Cardiac septum (tissue), 1 donor: ENCODE measurements at regions not wholly inside any gene's neighbourhood (a gene's known extent, or its start where the extent isn't known, plus 50 kb on each side); places are given as distances from the start of the nearest gene placed in this dataset.
"Not testable (repeated sequence)": the region's sequence is repeated elsewhere in the genome, so short reads cannot be mapped to it uniquely, and the experiment has no call there.

Source experiments
- DNase-seq: peaks from one replicate; pipeline ENCODE4 v3.0.0-alpha.2; 2020; ENCODE audit warnings: low spot score
- intact Hi-C: fragments of 100-400 bp; cut with DNase I; formaldehyde crosslinking; loops from one replicate; pipeline ENCODE4 v1.14.0; 2022
- donor health status: DM: no; HTN: no; CAD: no.

DNA sequence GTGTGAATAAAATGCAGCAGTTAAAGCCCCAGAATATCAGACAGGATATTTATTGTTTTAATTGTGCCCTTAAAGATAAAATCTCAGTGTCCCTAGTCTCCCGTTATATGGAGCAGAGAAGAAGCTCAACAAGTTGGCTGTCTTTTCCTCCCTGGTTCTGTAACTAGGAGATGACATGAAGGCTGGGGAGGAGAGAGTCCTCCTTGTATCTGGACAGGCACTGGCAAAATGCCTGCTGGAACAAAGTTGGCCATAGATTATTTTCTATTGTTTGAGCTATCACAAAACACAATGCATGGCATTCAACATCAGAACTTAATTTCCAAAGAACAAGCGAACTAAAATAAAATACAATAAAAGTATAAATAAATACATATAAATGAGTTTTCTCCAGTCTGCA, 694.9 kb upstream of the KCND2 start:
- DNase-seq: no peak
- intact Hi-C loops: no loop called here

DNA sequence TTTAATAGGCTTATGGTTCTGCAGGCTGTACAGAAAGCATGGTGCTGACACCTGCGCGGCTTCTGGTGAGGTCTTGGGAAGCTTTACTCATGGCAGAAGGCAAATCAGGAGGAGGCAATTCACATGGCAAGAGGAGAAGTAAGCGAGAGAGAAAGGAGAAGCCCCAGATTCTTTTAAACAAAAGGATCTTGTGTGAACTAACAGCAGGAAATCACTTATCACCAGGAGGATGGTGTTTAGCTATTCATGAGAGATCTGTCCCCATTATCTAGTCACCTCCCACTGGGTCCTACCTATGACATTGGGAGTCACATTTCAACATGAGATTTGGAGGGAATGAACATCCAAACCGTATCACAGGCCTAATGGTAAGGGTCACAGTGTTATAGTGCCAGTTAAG, 678.0 kb upstream of the KCND2 start:
- intact Hi-C loops: no loop called here
- no peak for DNase-seq

DNA sequence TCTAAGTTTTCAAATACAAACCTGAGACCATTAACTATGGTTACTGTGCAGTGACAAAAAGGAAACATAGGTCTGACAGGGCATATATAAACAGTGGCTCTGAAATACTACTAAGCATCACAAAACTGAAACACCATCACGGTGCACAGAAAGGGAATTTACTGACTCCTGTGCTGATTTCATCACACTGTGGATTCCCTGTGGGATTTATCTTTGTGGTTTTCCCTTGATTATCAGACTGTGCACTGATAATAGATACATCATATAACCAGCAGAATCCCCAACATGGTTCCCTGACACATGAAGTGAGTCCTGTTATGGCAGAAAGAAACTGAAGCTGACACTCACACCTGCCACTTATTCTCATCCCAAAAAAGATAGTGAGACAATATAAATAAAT, 676.3 kb upstream of the KCND2 start:
- no peak for DNase-seq
- intact Hi-C loops: no loop called here

DNA sequence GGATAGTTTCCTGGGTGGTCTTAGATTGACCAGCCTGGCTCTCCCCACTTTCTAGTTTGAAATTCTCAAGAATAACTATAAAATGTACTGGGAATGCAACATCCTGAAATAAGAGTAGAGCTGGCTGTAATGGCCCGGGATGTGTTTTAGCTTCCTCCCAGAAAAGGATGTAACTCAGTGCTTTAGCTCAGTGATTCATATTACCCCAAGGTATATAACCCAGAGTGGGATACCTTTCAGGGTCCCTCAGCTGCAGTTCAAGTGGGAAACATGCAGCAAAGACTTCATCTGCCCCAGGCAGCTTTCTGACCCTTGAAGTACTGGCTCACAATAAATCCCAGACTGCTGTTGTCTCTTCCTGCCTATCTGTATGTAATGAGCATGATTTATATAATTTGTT, 666.7 kb upstream of the KCND2 start:
- intact Hi-C loops: no loop called here
- DNase-seq: no peak

DNA sequence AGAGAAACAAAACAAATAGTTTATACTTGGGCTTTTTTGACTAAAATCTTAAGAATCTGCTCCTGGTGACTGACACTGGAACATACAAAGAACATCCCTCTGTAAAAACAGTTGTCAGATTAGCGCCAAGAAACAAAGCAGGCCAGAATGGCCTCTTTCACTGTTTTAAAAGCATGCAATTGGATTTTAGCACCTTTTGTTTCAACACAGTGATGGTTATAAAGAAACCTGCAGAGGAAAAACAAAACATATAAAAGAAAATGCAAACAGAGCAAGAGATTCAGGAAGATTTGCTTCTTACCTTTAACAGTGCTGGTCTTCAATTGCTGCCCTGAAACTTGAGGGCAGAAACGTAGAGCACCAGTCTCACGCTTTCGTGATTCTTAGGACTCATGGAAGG, 652.2 kb upstream of the KCND2 start:
- intact Hi-C loops: no loop called here
- no peak for DNase-seq

DNA sequence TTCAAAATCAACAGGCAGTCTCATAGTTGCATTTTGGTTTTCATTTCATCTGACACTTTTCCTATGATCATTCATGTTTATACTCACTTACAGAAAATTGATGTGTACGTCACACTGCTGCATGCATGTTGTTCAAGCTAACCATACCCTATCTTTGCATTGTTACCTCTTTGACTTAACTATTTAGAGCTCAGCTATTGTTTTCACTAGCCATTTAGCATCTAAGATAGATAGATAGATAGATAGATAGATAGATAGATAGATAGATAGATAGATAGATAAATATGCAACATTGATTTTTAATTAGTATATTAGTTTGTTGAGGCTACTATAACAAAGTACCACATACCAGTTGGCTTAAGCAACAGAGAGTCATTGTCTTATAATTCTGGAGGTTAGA, 649.5 kb upstream of the KCND2 start:
- no peak for DNase-seq
- intact Hi-C loops: no loop called here

DNA sequence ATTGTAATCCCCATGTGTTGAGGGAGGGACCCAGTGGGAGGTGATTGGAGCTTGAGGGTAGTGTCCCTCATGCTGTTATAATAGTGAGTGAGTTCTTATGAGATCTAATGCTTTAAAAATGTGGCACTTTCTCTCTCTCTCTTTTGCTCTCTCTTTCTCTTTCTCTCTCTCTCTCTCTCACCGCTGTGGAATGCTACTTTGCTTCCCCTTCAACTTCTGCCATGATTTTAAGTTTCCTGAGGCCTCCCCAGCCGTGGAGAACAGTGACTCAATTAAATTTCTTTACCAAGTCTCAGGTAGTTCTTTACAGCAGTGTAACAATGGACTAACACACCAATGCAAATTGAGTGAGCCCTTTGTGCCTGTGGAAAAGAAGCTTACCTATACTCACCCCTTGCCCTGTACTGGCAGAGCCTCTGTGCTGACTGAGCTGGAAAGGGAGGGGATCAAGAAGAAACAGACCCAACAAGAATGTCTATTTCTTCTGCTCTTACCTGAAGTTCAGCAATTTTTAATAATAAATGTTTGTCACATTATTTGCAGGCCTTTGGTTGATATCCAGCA, 642.5 kb upstream of the KCND2 start:
- intact Hi-C loops: no loop called here
- DNase-seq: no peak

DNA sequence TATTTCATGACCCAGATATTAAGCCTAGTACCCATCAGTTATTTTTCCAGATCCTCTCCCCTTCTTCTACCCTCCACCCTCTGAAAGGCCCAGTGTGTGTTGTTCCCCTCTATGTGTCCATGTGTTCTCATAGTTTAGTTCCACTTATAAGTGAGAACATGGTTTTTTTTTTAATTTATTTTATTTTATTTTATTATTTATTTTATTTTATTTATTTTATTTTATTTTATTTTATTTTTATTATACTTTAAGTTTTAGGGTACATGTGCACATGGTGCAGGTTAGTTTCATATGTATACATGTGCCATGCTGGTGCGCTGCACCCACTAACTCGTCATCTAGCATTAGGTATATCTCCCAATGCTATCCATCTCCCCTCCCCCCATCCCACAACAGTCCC, 639.2 kb upstream of the KCND2 start:
- DNase-seq, intact Hi-C loops: not testable (repeated sequence)

DNA sequence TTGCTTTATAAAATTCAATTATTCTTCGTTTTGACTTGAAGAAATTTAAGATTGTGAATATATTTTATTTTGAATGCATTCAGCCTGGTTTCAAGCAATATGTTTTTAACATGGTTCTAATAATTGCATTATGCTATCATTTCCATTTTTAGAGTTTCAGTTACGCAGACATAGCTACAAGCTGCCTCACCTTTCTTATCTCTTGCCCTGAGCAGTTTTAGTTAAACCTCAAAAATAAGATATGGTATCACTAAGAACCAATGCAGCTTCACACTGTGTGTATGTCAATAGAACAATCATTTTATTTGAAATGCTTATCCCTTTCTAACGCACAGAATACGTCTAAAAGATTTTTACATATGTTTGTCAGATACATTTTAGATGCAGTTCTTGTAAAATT, 632.6 kb upstream of the KCND2 start:
- DNase-seq: no peak
- intact Hi-C loops: no loop called here

DNA sequence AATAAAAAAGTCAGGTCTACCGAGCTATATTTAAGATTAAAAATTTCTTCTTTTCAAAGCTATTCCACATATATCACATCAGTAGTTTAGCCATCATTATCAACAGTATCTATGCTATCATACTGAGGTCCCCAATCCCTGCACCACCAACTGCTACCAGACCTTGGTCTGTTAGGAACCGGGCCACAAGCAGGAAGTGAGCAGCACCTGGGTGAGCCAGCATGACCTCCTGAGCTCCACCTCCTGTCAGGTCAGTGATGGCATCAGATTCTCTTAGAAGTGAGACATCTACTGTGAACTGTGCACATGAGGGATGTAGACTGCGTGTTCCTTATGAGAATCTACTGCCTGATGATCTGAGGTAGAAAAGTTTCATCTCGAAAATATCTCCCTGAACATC, 632.1 kb upstream of the KCND2 start:
- peak; percentile 67 for DNase-seq
- intact Hi-C loops: no loop called here

DNA sequence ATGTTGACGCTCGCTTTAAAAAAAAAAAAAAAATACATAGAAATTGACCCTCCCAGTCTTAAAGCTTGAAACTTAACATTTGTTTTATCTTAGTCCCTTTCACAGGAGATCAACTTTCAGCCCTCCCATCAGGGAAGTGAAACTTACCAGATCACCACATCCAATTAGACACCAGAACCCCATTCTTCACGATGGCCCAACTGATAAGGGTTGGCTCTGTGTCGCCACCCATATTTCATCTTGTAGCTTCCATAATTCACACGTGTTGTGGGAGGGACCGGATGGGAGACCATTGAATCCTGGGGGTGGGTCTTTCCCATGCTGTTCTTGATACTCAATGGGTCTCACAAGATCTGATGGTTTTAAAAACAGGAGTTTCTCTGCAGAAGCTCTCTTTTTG, 629.4 kb upstream of the KCND2 start:
- intact Hi-C loops: no loop called here
- DNase-seq: no peak

DNA sequence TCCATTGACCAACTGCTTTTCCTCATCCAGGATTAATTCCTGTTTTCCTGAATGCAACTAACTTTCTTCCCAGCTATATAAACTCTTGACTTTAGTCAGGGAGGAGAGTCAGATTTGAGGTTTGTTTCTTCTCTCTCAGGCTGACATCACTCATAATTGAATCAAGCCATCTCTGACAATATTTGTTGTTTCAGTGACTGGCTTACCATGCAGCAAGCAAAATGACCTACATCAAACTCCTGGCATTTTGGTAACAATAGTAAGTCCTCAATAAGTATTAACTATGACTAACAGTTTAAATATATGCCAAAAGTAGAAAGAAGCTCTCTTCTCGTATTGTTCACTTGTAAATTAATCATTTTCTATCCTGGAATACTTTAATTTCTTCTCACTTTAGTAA, 625.7 kb upstream of the KCND2 start:
- intact Hi-C loops: no loop called here
- DNase-seq: no peak

DNA sequence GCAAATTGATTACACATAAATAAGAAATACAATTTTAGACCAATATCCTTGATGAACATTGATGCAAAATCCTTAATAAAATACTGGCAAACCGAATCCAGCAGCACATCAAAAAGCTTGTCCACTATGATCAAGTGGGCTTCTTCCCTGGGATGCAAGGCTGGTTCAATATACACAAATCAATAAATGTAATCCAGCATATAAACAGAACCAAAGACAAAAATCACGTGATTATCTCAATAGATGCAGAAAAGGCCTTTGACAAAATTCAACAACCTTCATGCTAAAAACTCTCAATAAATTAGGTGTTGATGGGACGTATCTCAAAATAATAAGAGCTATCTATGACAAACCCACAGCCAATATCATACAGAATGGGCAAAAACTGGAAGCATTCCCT, 624.2 kb upstream of the KCND2 start:
- DNase-seq, intact Hi-C loops: not testable (repeated sequence)

DNA sequence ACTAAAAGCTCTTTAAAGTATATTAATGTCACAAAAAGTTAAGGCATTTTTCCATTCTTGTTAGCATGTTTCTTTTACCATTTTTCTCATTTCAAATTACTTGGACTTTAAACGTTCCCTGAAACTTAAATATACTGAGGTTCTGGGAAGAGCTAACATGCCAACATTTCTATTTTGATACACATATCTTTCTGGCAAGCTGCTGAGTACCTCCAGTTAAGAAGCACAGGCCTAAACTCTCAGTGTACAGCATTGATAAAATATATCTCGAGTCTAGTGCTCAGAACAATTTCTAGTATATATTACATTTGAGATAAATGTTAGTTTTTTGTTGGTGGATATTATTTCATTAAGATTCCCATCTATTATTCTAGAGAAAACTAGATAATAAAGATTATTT, 612.9 kb upstream of the KCND2 start:
- intact Hi-C loops: no loop called here

DNA sequence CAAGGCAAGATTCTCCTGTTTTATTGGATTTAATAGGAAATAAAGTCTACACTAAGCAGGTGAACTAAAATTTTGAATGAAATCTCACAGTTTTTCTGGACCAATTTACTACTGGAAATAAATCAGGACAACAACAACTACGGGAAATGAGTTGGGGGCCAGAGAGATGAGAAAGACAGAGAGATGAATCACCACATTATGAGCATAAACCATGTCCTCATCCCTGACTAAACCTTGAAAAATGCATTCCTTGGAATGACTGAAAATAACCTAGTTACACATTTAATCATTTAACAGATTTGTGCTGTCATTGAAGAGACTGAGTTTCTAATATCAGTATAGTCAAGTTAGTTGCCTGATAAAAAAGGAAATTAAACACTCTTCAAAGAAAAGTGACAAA, 608.4 kb upstream of the KCND2 start:
- intact Hi-C loops: no loop called here
- DNase-seq: no peak

More for the DNA sequence above, 612.9 kb upstream of the KCND2 start:
- DNase-seq: no peak

DNA sequence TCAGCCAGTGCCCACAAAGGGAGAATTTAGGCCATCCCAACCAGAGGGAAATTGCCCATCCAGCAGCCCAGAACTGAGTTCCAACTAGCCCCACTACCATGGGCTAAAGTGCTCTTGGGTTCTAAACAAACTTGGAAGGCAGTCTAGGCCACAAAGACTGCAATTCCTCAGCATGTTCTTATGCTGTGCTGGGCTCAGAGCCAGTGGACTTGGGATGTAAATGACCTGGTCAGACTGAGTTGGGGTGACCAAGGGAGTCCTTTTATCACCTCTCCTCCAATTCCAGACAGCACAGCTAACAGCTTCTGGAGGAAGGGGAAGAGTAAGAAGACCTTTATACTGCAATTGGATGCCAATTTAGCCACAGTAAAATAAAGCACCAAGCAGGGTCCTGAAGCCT, 607.2 kb upstream of the KCND2 start:
- intact Hi-C loops: no loop called here
- no peak for DNase-seq

DNA sequence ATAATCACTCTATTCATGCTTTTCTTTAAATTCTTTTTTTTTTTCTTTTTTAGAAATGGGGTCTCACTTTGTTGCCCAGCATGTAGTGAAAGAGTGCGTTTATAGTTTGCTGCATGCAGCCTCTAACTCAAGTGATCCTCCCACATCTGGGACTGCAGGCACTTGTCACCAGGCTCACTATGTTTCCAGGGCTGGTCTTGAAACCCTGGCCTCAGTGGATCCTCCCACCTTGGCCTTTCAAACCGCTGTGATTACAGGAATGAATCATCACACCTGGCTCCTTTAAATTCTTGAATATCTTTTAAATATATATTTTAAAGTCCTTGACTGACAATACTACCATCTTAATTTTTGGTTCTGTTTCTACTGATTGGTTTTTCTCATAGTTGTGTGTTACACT, 591.6 kb upstream of the KCND2 start:
- DNase-seq: no peak

DNA sequence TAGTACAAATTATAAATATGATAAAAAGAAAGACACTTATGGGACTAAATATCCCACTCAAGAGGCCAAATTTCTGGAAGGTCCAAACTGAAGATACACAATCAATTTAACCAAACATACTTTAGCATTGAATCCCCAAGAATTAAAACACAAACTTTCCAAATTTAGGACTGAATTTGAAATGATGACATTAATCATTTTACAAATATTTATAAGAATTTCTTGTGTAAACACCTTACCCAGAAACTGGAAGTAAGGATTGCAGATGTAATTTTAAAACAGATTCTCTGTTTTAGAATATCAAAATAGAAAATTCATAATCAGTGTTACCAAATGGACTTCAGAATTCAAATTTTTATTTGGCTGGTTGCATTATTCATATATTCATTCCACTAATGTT, 588.2 kb upstream of the KCND2 start:
- no peak for DNase-seq
- intact Hi-C loops: no loop called here

More for the DNA sequence above, 591.6 kb upstream of the KCND2 start:
- intact Hi-C loops: no loop called here

DNA sequence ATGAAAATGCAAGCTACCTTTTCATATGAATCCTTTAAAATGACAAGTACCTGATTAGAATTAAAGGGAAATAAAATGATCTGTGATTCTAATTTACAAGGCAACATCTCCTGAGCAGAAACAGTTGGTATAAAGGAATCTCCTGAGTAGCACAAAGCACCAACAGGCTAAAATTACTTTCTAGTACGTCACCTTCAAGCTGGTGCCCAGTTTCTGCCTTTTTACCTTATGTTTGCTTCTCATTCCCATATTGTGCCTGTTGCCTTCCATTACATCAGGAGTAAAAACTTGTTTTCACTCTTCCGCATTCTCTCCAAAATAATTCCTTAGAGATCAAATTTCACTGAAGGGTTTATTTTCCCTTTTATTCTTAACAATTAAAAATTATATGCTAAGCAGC, 587.1 kb upstream of the KCND2 start:
- intact Hi-C loops: no loop called here
- DNase-seq: no peak

DNA sequence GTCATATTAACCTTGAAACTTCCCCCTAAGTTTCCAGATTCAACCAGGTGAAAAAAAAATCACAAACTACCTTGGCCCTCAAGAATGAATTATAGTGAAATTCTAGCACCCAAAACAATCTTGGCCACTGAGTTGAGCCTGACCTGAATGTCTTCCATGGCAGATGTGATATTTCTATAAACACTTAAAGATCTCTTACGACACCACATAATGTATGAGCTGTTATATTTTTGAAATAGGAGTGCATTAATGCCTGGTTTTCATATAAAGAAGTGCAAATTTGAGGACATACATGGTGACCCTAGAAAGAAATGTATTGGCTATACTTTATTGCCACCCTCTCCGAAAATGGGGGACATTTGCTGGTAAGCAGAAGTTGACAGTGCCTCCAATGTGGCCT, 584.1 kb upstream of the KCND2 start:
- intact Hi-C loops: no loop called here
- DNase-seq: no peak

DNA sequence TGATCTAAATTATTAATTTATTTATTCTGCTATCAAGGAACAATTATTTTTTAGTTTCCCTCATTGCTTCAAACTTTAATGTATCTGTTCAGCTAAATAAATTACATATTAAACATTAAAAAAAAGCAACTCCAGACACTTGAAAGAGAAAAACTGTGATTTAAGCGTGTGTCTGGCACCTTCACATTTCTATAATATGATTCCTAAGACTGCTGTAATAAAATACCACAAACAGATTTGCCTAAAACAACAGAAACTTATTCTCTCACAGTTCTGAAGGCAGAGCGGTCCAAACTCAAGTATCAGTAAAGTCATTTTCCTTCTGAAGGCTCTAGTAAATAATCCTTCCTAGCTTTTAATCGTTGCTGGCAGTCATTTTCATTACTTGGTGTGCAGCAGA, 580.4 kb upstream of the KCND2 start:
- DNase-seq: no peak
- intact Hi-C loops: no loop called here

DNA sequence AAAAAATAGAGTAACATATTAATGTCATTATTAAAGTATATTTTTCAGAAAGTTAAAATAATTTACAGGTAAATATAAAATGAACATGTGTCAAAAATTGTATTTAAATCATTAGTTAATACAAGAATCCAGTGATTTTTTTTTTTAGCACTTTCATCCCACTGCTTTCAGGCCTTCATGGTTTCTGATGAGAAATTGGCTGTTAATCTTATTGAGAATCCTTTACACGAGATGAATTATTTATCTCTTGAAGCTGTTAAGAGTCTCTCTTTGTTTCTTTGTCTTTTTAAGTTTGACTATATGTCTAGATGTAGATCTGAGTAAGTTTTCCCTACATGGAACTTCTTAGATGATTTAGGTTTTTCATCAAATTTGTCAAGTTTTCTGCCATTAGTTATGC, 578.5 kb upstream of the KCND2 start:
- intact Hi-C loops: no loop called here
- DNase-seq: no peak

DNA sequence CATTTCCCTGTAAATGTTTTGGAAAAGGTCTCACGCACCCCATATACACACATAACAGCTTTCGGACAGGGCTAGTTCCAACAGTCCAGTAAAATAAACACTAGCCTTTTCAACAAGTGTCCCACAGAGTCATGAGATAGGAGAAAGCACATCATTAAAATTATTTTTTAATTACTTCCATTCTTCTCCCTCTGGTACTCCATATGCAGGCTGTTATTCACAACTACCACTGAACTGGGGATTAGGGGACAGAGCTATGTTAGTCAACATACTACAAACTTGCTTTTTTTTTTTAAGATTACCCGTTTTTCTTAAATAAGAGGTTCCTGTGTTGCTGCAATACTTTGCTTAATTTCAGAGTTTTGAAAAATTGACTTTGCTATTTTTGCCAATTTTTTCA, 576.6 kb upstream of the KCND2 start:
- DNase-seq: no peak
- intact Hi-C loops: no loop called here
